Breast epithelium (tissue), 4 donors: ENCODE measurements at regions not wholly inside any gene's neighbourhood (a gene's known extent, or its start where the extent isn't known, plus 50 kb on each side); places are given as distances from the start of the nearest gene placed in this dataset.

Experiments
- DNase-seq, 2 donors: peaks; one replicate each; pipeline ENCODE4 v3.0.0-alpha.2; 2019; ENCODE audit warnings: low spot score in 2 of 2
- H3K27ac ChIP-seq, 2 donors: fragments of 200-600 bp; sonication (generic) in 1 of 2; one replicate each; pipeline ENCODE4 v1.5.1; 2016 to 2019; ENCODE audit warnings: mild to moderate bottlenecking in 1 of 2
- H3K27me3 ChIP-seq, 2 donors: fragments of 200-600 bp; sonication (generic) in 1 of 2; one replicate each; pipeline versions ENCODE4 v1.5.1 to v1.6.0; 2017 to 2019; ENCODE audit warnings: control low read depth in 1 of 2, mild to moderate bottlenecking in 1 of 2
- H3K36me3 ChIP-seq: fragments of 200-600 bp; one replicate; pipeline ENCODE4 v1.5.1; 2019
- H3K4me1 ChIP-seq, 2 donors: fragments of 200-600 bp; sonication (generic); one replicate each; pipeline ENCODE4 v1.5.1; 2016 to 2019; ENCODE audit warnings: control low read depth in 1 of 2
- H3K4me3 ChIP-seq, 3 donors: fragments of 200-600 bp; sonication (generic); 1 replicate in 2 of 3; 2 replicates in 1 of 3; pipeline ENCODE4 v1.5.1; 2016 to 2019; ENCODE audit warnings: mild to moderate bottlenecking in 3 of 3, moderate library complexity in 2 of 3
- H3K9me3 ChIP-seq, 2 donors: fragments of 200-600 bp; sonication (generic) in 1 of 2; one replicate each; pipeline ENCODE4 v1.5.1; 2016 to 2019; ENCODE audit warnings: control low read depth in 1 of 2
- POLR2A ChIP-seq: fragments of 450-650 bp; IDR thresholded peaks from one replicate; pipeline ENCODE4 v1.6.1; 2016; ENCODE audit warnings: antibody characterized with exemption, mild to moderate bottlenecking, moderate library complexity
- POLR2AphosphoS5 ChIP-seq, 3 donors: sonication (generic); formaldehyde crosslinking; IDR thresholded peaks; one replicate each; pipeline ENCODE4 v1.6.1; 2017; ENCODE audit warnings: antibody characterized with exemption in 3 of 3
- intact Hi-C: fragments of 100-400 bp; cut with DNase I; formaldehyde crosslinking; loops from one replicate; pipeline ENCODE4 v1.15.1; 2023; ENCODE audit warnings: low total_unique reads
- TF ChIP-seq, protein P1 (sequence below), 3 donors: fragments of 450-650 bp; IDR thresholded peaks; one replicate each; pipeline ENCODE4 v1.5.1; 2016 to 2017; ENCODE audit warnings: antibody characterized with exemption in 3 of 3, mild to moderate bottlenecking in 3 of 3, moderate library complexity in 3 of 3

DNA sequence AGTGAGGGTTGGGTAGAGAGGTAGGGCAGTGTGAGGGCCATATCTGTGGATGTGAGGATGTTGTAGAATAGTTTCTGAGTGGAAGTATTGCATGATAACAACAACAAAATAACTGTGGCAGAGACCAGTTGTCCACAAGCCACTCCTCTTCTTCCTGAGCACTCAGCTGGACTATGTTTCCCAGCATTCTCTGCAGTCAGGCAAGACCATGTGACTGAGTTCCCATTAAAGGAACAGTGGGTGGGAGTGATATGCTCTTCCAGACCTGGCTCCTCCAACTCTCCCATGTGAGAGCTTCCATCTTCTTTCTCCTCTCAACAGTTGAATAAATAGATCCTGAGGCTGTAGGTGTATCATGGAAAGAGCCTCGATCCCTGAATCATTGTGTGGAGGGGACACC, 272.4 kb downstream of the CBLN1 start:
- Histone ChIP-seq H3K4me1 (no peaks in the 10 kb centered on the region), H3K9me3 (no peaks in the 10 kb centered on the region), H3K4me3 (no peak overlapping the region), H3K27me3 (peaks cover 0 to 9% of the 10 kb centered on the region in 2 donors), H3K27ac (no peak overlapping the region), H3K36me3 (no peaks in the 10 kb centered on the region)
- no peak for DNase-seq
- intact Hi-C loops = no loop called here
- TF ChIP-seq POLR2AphosphoS5 (IDR thresholded peaks at IDR 0.05) (no peak), POLR2A (no peak)
- TF ChIP-seq, protein P1, sequence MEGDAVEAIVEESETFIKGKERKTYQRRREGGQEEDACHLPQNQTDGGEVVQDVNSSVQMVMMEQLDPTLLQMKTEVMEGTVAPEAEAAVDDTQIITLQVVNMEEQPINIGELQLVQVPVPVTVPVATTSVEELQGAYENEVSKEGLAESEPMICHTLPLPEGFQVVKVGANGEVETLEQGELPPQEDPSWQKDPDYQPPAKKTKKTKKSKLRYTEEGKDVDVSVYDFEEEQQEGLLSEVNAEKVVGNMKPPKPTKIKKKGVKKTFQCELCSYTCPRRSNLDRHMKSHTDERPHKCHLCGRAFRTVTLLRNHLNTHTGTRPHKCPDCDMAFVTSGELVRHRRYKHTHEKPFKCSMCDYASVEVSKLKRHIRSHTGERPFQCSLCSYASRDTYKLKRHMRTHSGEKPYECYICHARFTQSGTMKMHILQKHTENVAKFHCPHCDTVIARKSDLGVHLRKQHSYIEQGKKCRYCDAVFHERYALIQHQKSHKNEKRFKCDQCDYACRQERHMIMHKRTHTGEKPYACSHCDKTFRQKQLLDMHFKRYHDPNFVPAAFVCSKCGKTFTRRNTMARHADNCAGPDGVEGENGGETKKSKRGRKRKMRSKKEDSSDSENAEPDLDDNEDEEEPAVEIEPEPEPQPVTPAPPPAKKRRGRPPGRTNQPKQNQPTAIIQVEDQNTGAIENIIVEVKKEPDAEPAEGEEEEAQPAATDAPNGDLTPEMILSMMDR (IDR thresholded peaks at IDR 0.05) = no peak

DNA sequence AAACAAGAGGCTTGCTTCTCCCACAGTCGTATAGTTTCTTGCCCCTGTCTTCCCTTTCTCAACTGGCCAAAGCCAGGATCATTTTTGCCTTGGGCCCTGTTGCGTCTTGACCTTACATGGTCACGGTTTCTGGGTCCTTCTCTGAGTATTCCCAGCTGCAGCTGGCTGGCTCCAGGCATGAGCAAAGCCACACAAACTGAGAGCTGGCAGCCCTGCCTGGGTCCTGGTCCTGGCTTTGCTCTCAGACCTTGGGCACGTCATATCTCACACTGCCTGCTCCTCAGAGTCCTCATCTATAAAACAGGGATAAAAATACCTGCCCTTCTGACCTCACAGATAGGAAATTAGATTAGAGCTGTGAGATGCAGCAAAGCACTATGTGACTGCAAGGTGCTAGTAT, 277.6 kb downstream of the CBLN1 start:
- H3K27me3 ChIP-seq = no peaks in the 10 kb centered on the region
- DNase-seq = no peak
- no peak overlapping the region for H3K27ac ChIP-seq
- intact Hi-C loops = no loop called here
- TF ChIP-seq POLR2AphosphoS5 (IDR thresholded peaks at IDR 0.05) (no peak), POLR2A (no peak)
- TF ChIP-seq, protein P1 (IDR thresholded peaks at IDR 0.05) = no peak
- H3K4me1 ChIP-seq = no peaks in the 10 kb centered on the region
- no peaks in the 10 kb centered on the region for H3K36me3 ChIP-seq
- H3K9me3 ChIP-seq = no peaks in the 10 kb centered on the region
- H3K4me3 ChIP-seq = no peak overlapping the region

DNA sequence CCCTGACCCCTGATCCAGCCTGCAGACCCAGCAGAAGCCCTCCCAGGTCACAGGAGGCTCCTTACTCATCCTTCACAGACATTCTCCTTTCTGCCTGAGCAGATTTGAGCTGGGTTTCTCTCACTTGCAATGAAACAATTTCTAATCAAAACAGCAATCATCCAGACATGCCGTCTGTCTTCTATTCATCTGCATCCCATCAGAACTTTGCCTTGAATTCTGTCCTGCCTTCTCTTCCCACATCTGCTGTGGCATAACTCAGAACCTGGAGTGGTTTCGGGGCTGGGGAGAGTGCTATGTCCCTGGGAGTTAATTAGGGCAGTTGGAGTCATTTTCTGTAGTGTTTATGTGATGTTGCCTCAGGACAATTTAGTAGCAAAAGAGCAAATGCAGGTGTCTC, 278.6 kb downstream of the CBLN1 start:
- DNase-seq = no peak
- intact Hi-C loops = no loop called here
- no peaks in the 10 kb centered on the region for H3K36me3 ChIP-seq
- no peak overlapping the region for H3K27ac ChIP-seq
- no peak overlapping the region for H3K4me3 ChIP-seq
- H3K9me3 ChIP-seq = no peaks in the 10 kb centered on the region
- H3K27me3 ChIP-seq = no peaks in the 10 kb centered on the region
- H3K4me1 ChIP-seq = no peaks in the 10 kb centered on the region
- TF ChIP-seq, protein P1 (IDR thresholded peaks at IDR 0.05) = no peak
- TF ChIP-seq POLR2AphosphoS5 (IDR thresholded peaks at IDR 0.05) (no peak), POLR2A (no peak)

DNA sequence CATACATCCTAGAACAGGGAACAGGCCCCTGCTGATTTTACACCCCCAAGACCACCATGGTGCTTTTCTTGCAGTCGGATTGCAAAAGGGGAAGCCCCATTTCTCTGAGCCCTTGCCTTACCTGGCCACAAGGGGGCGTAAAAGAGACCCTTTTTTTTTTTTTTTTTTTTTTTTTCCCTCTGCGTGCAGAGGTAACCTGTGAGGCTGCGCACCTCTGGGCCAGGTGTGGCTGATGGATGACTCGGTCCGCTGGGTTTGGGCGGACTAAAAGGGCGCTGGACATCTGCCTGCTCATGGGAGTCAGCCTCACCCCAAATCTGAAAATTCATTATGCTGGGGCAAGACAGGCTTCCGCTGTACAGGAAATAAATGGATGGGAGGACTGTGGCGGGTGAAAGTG, 281.0 kb downstream of the CBLN1 start:
- Histone ChIP-seq H3K9me3 (no peaks in the 10 kb centered on the region), H3K36me3 (no peaks in the 10 kb centered on the region), H3K27me3 (no peaks in the 10 kb centered on the region), H3K27ac (no peak overlapping the region), H3K4me1 (no peaks in the 10 kb centered on the region), H3K4me3 (no peak overlapping the region)
- TF ChIP-seq, protein P1 (IDR thresholded peaks at IDR 0.05) = no peak
- no peak for TF ChIP-seq POLR2A
- no peak for TF ChIP-seq POLR2AphosphoS5 (IDR thresholded peaks at IDR 0.05)
- DNase-seq = no peak
- intact Hi-C loops = no loop called here

DNA sequence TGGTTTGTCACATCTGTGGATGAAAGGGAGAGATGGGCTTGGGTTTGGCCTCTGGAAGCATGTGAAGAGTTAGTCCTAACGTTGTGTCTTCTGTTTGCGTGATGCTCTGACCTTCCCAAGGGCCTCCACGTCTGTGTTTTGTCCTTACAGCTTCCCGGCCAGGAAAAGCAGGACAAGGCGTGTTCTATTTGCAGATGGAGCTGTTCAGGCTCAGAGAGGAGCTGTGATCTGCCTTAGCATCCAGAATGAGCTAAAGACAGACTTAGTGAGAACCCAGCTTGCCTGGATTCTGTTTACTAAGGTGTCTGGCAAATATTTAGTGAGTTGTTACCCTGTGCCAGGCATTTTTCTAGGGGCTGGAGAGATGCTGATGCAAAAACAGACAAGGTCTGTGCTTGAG, 282.1 kb downstream of the CBLN1 start:
- DNase-seq = no peak
- Histone ChIP-seq H3K4me1 (no peaks in the 10 kb centered on the region), H3K27me3 (no peaks in the 10 kb centered on the region), H3K27ac (no peak overlapping the region), H3K9me3 (no peaks in the 10 kb centered on the region), H3K36me3 (no peaks in the 10 kb centered on the region), H3K4me3 (no peak overlapping the region)
- no peak for TF ChIP-seq POLR2AphosphoS5 (IDR thresholded peaks at IDR 0.05)
- TF ChIP-seq, protein P1 (IDR thresholded peaks at IDR 0.05) = no peak
- no peak for TF ChIP-seq POLR2A
- intact Hi-C loops = no loop called here
